ENCODE measurements at regions not wholly inside any gene's neighbourhood (a gene's known extent, or its start where the extent isn't known, plus 50 kb on each side); places are given as distances from the start of the nearest gene placed in this dataset.

DNA sequence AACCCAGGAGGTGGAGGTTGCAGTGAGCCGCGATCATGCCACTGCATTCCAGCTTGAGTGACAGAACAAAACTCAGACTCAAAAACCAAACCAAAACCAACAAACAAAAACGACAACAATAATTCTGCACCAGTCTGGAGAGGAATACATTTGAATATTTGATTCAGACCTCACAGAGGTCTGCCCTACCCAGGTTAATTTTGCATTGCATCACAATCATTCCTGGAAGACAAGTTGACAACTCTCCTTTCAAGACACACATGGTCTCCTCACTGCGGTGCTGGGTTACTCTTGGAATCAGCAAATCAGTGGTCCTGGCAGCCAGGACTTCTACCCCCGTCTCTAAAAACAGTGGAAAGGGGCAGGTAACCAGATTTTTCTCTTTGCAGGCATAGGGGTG is 79.9 kb upstream of the TMTC4 start:
- DNase-seq, result no peak

- DNase-seq, result no peak
Measured at GRCh38 chr13:100753376-100753775, 78.8 kb upstream of the TMTC4 start.

GRCh38 chr13:100751826-100752225 is 77.2 kb upstream of the TMTC4 start:
- DNase-seq, result peak; percentile 70

DNA sequence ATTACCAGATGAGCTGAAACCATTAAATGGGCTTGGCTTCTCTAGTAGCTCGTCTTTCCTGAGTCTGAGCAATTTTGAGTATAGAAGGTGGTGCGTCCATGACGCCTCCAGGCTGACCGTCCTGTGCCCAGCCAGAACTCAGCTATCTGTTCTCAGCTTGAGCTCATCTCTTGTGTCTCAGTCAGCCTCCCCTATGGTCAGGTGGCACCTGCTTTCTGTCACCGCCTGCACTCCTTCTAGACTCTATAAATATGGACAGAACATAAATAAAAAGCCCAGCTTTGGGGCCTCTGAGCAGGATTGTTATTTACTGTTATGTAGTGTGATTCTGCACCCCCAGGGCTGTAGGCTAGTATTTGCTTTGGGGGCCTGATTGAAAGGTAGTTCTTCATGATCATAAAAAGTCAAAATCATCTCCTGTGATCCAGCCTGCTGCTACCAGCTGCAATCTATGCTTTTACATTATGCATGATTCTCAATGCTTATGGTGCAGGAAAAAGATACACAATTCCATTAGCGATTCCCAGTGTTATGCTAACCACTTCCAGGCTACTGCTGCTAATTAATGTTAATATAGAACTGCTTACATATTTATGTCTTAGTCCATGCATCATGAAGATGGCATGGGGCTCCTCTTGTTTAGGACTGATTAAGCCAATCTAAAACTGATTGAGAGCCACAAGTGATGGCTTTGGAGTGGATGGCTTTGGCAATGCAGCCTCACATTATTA is 72.5 kb upstream of the TMTC4 start:
- DNase-seq, result no peak

DNA sequence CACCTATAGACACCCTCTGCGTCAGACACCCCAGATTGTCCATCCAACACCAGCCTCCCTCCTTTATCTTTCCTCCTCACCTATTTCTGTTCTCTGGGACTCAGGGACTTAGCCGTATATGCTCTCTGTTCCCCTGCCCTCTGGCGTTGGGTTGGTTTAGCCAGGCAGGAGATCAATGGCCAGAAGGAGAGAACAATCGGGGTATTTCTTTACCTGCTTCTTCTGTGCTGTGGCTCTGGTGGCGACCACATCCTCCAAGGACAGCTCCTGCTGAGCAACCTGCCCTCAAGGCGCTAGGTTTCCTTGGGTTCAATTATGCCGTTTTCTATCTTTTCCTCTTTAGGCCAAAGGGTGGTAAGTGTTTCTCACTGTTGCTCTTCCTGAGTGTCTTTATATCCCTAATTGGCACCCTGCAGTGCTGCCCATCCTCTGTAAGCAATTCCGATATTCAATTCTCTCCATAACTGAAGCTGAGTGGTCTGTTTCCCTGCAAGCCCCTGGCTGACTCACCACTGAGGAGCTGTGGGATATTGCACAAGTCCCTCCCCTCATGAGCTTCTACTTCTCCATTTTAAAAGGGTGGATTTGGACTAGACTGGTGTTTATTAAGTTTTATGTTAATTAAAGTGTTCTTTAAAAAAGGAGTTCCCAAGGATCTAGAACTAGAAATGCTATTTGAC is 63.7 kb upstream of the TMTC4 start:
- DNase-seq, result no peak

GRCh38 chr13:100735494-100735893 is 60.9 kb upstream of the TMTC4 start:
- DNase-seq, result no peak

DNA sequence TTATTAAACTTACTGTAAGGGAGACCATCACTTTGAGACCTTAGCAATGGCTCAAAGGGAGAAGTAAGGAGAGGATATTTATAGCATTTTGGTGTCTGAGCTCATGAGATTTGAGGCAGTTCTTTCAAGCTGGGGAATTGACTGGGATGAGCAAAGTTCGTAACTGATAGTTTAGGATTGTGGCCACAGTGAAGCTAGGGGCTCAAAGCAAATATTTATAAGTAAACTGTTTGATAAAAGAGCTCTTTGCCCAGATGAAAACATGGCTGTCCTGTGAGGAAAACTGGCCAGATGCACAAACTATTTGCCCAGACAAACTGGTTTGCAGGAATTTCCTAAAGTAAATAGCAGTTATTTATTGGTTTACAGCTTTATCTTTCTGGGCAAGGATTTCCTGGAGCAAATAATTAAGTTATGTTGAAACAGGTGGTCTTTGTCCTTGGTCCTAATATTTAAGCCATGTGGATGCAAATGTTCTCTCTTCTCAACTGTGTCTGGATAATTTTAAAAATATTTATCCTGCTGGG is 59.7 kb upstream of the TMTC4 start:
- no peak for DNase-seq

- DNase-seq, result no peak
Measured at GRCh38 chr13:100733261-100733660, 58.7 kb upstream of the TMTC4 start.

DNA sequence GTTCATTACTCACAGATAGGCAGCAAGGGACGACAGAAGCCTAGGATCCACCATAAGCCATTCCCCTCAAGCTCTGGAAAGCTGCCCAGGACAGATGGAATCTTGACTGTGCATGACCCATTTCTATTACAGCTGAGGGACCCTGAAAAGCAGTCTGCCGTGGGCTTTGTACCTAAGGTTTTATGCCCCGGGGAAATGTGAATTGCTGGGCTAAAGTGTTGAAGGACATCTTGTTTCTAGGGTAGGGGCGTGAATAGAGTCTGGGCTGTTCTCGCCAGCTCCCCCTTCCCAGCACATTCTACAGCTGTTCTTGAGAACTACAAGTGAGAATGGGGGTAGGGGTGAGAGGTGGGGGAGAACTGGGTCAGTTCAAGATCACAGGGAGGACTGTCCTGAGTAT is 53.6 kb upstream of the TMTC4 start:
- DNase-seq, result no peak

DNA sequence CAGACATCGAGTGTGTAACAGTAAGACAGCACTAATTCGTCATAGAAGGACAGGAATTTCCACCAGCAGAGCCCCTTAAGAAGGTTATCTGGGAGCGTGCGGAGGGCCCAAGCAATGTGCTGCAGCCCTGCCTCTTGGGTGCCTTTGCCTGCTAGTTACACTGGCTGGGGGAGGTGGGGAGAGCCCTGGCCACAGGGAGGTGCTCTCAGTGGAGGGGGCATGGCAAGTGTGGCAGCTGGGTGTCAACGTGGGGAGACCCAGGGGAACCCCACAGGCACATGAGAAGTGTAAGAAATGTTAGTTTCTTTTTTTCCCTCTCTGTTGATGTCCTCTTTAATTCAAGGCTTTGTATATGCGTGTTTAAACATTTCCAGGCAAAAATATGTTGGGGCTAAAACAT is 50.9 kb upstream of the TMTC4 start:
- DNase-seq, result no peak

GRCh38 chr13:100724568-100724967 is 50.0 kb upstream of the TMTC4 start:
- DNase-seq, result no peak
